HEK293 (cell line): ENCODE measurements at regions not wholly inside any gene's neighbourhood (a gene's known extent, or its start where the extent isn't known, plus 50 kb on each side); places are given as distances from the start of the nearest gene placed in this dataset.
"Not testable (repeated sequence)": the region's sequence is repeated elsewhere in the genome, so short reads cannot be mapped to it uniquely, and the experiment has no call there.

Source experiments
- KLF1 ChIP-seq: fragments of 450-650 bp; formaldehyde crosslinking; IDR thresholded peaks from 2 replicates; pipeline ENCODE4 v1.5.1; 2016; ENCODE audit warnings: missing biosample characterization, missing genetic modification characterization
- SP3 ChIP-seq: fragments of 450-650 bp; formaldehyde crosslinking; IDR thresholded peaks from 2 replicates; pipeline ENCODE4 v1.5.1; 2016; ENCODE audit warnings: missing biosample characterization, missing genetic modification characterization
- ZNF704 ChIP-seq: fragments of 450-650 bp; formaldehyde crosslinking; IDR thresholded peaks from 2 replicates; pipeline ENCODE4 v1.5.1; 2016; ENCODE audit warnings: missing biosample characterization, missing genetic modification characterization
- ZSCAN16 ChIP-seq: fragments of 450-650 bp; formaldehyde crosslinking; IDR thresholded peaks from 2 replicates; pipeline ENCODE4 v1.5.1; 2016; ENCODE audit warnings: missing biosample characterization, missing genetic modification characterization
- ZSCAN4 ChIP-seq: fragments of 450-650 bp; formaldehyde crosslinking; IDR thresholded peaks from 2 replicates; pipeline ENCODE4 v1.5.1; 2017; ENCODE audit warnings: missing biosample characterization, missing genetic modification characterization
- ZXDB ChIP-seq: fragments of 450-650 bp; formaldehyde crosslinking; IDR thresholded peaks from 2 replicates; pipeline ENCODE4 v1.5.1; 2016; ENCODE audit warnings: missing biosample characterization, missing genetic modification characterization

GRCh38 chrX:52568146-52568545 lies 51.3 kb upstream of the XAGE1B start:
- not testable (repeated sequence) for TF ChIP-seq ZSCAN16 (tag by site-specific recombination); KLF1 (tag by site-specific recombination); ZNF704; ZSCAN4 (tag by site-specific recombination); SP3 (tag by site-specific recombination); ZXDB (tag by site-specific recombination)
